ENCODE measurements at regions not wholly inside any gene's neighbourhood (a gene's known extent, or its start where the extent isn't known, plus 50 kb on each side); places are given as distances from the start of the nearest gene placed in this dataset.
"Not testable (repeated sequence)": the region's sequence is repeated elsewhere in the genome, so short reads cannot be mapped to it uniquely, and the experiment has no call there.

- DNase-seq = not testable (repeated sequence)
Observed at GRCh38 chr1:146409116-146409801, 180.4 kb upstream of the NOTCH2NLA start.

DNA sequence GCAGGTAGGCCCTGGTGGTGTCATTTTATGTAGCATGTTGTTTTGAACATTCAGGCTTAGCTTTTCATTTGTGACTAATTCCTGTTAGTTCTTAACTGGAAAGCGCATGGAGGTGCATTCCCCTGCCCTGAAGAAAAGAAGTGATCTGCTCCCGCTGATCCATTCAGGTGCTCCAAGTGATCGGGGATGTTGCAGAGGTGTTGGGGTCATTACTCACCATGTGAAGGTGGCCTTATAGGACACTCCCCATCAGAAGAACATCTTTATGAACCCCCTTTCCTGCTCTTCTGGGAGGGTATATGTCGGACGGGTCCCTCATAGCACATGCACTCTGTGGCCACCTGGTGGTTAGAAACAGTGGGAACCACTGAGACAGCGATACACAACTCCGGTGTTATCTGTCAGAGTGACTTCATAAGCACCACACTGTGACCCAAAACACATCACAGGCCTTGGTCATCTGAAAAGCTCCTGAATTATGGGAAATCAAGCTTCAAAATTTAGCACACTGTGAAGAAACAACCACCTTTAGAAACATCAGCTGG, 172.5 kb upstream of the NOTCH2NLA start:
- not testable (repeated sequence) for DNase-seq

GRCh38 chr1:146400173-146401121, 171.6 kb upstream of the NOTCH2NLA start:
- DNase-seq = not testable (repeated sequence)

- DNase-seq = not testable (repeated sequence)
Observed at GRCh38 chr1:146399225-146399624, 170.4 kb upstream of the NOTCH2NLA start.

DNA sequence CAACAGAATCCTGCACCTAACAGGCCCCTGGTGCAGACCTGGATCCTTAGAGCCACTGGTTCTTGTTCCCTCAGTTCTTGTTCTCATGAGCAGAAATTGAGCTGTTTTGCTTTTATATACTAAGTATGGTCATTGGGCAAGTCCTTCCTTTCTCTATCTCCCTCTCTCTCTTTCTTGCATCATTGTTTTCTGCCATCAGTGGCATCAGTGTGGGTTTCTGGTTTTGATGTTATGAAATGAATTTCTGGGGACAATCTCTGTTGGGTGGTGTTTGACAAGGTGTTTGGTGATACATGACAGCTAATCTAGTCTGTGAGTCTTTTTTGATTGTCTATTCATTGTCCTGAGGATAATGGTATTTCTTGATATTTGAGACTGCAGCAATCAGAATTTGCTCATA, 168.0 kb upstream of the NOTCH2NLA start:
- not testable (repeated sequence) for DNase-seq

DNA sequence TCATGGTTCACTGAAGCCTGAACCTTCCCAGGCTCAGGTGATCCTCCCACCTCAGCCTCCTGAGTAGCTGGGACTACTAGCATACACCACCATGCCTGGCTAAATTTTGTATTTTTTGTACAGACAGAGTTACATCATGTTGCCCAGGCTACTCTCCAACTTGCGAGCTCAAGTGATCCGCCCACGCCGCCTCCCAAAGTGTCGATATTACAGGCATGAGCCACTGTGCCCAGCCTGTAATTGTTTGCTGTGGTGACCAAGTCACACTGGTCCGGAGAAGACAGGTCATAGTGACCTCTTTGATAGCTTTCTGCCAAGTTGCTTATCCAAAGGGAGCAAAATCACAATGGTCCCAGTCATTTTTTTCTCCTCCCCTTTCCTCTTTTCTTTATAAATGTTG, 167.4 kb upstream of the NOTCH2NLA start:
- DNase-seq = not testable (repeated sequence)

DNA sequence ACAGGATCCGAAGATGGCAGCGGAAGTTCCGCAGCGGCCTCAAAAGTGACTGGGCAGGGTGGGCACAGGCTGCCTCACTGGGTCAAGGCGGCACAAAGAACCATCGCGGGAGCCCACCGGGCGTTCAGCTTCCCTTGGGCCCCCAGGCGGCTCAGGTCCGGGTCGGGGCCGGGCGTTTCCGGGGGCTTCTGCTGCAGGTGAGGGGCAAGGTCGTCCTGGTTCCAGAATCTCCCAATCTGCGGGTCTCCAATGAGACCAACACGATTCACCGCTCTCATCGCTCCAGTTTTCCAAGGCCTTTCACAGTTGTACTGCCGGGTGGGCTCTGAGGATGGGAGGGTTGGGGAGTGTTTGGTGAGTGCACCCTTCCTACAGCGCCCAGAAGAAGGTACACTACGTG, 165.0 kb upstream of the NOTCH2NLA start:
- DNase-seq = not testable (repeated sequence)

GRCh38 chr1:146393154-146393553, 164.3 kb upstream of the NOTCH2NLA start:
- not testable (repeated sequence) for DNase-seq

DNA sequence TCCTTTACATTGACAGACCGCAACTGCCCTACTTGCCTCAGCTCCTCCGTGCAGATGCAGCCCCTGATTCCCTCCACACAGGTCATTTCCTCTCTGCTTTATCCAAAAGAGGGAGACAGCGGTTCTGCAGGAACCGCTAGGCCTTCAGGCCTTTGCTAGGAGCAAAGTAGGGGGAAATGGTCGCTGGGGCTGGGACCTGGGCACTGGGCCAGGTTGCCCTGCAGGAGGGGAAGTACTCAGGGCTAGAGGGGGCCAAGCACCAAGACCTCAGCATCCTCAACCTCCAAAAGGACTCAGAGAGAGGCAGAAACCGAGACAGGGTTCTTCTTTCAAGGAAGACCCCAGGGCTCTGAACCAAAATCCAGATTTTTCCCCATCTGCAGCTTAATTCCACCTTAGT, 160.4 kb upstream of the NOTCH2NLA start:
- DNase-seq = not testable (repeated sequence)

DNA sequence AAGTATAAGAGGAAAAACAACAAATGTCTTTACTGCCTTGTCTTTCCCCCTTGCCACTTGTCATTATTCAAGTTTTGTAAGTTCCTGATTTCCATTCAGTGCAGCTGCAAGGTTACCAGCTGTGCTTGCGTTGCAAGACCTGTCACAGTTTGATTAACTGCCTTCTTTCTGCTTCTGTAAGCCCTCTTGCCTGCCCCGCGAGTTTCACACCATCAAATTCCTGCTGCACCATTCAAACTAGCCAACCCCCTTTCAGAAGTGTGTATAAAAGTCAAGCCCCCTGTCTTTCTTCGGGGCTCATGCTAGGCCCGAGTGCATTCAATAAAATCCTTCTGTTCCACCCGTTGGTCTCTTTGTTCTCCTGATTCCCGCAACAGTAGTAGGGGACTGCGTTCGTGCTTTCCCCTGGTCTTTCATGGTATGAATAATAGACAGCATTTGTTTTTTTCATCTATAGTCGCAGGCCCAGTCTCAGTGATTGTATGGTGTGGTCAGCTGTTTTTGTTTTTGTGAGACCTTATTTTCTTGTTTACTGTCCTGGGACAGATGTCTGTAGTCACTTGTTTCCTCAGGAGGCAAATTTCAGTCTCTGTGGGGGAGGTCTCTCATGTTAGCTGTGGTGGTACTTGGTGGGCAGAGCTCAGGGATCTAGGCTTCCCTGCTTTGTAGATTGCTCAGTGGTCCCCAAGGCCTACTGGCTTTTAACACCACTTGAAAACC, 159.1 kb upstream of the NOTCH2NLA start:
- peak; percentile 68 for DNase-seq

- DNase-seq = peak; percentile 83
Observed at GRCh38 chr1:146386851-146387749, 158.3 kb upstream of the NOTCH2NLA start.

GRCh38 chr1:146381196-146381595, 152.4 kb upstream of the NOTCH2NLA start:
- not testable (repeated sequence) for DNase-seq

DNA sequence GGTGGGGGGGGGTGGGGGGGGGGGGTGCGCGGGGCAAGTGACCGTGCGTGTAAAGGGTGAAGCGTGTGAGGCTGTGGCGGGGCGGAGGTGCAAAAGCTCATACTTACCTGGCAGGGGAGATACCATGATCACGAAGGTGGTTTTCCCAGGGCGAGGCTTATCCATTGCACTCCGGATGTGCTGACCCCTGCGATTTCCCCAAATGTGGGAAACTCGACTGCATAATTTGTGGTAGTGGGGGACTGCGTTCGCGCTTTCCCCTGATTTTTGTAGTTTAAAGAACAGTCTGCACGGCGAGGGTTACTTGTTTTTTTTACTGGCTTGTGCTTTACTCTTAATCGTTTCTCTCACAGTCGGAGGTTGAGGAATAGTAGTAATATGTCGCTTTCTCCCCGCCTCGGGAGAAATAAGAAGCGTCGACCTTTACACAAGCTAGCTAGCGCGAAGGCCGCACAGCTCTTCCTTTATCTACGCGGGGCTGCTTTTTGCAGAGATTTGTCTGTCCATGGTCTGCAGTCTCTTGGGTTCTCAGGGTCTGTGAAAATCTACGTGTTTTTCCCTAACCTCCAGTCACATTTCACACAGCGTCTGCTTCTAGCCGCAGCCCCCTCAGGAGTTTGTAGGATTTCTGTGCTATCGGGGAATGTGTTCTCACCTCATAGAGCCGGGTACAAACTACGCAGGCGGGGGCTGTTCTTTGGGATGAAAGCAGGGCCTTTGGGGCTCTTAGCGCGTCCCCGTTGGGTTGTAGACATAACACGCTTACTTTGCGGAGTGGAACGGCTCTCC, 148.1 kb upstream of the NOTCH2NLA start:
- DNase-seq = peak; percentile 88

- peak; percentile 94 for DNase-seq
Observed at GRCh38 chr1:146376309-146376707, 147.5 kb upstream of the NOTCH2NLA start.

DNA sequence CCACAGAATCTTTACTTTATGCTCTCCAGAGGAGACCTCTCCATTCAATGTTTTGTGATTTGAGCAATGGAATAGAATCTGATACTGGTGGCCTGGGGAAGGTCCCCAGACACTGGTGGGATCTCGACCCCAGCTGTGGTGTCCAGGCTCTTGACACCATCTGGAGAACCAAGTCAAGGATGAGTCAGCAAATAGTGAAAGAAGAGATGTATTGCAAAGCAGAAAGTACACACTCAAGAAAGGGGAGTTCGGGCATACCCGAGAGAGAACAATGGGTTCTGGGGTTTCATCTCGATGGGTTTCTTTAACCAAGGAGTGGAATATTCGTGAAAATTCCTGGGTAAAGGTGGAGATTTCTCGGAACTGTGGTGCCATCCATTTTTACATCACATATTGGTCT, 146.3 kb upstream of the NOTCH2NLA start:
- DNase-seq = not testable (repeated sequence)

GRCh38 chr1:146369940-146370339, 141.1 kb upstream of the NOTCH2NLA start:
- peak; percentile 77 for DNase-seq

- DNase-seq = not testable (repeated sequence)
Observed at GRCh38 chr1:146355373-146355772, 126.6 kb upstream of the NOTCH2NLA start.

GRCh38 chr1:146326863-146327262, 98.0 kb upstream of the NOTCH2NLA start:
- not testable (repeated sequence) for DNase-seq

DNA sequence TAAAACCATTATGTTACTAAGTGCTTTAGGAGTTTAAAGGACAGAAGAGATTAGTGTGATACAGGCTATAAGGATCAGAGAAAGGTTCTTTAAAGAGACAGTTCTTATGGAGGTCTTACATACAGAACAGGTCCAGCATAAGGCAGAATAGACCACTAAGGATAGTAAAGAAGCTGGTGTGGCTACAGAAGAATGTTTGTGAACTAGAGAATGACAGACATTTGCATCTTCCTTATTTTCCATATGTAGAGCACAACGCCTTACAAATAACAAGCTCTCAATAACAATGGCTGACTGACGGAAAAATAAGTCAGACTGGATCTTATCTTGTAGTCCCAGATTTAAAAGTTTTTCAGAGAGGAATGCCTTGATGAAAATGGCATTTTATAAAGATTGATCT, 95.6 kb upstream of the NOTCH2NLA start:
- not testable (repeated sequence) for DNase-seq

- not testable (repeated sequence) for DNase-seq
Observed at GRCh38 chr1:146323302-146323701, 94.5 kb upstream of the NOTCH2NLA start.

DNA sequence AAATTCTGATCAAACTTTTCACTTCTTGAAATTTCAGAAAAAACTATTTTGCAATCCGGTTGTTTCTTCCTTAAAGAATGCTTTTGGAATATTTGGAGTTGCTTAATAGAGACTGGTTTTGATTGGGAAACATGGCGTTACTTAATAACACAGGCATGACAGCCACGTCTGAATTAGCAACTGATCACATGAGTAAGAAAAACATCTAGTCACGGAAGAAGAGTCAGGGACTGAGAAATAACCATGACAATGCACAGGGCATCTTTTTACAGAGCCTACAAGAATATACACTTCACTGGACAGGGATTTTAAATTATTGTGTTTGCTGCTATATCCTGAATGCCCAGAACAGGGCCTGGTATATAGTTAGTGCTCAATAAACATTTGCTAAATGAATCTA, 94.1 kb upstream of the NOTCH2NLA start:
- DNase-seq = not testable (repeated sequence)

Data from activated effector memory CD4-positive, alpha-beta T cell treated with anti-CD3 and anti-CD28 coated beads, Interleukin-2, amount 50 U/mL, for 16 hours (primary cell).